ENCODE measurements at regions not wholly inside any gene's neighbourhood (a gene's known extent, or its start where the extent isn't known, plus 50 kb on each side); places are given as distances from the start of the nearest gene placed in this dataset.

DNA sequence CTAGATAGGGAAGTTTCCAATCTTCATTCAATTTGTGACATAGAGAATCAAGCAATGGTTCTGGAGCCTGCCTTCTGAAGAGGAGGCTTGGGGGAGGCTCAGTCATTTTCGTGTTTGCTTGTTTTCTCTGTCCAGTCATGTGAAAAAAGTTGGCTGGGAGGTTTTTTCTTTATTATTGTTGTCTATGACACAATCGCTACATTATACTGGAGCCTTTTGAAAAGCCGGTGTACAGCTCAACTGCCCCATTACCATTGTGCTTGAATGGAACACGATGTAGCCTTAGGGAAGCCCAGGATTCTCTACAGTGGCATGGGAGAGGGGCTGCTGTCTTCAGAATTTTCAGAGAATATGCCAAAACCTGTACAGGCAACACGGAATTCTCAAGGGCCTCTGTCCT lies 57.9 kb upstream of the NCAM1 start:
- TF ChIP-seq POLR2A (IDR thresholded peaks at IDR 0.05; ENCODE audit: low read length): no peak
- TF ChIP-seq GATA1 (IDR thresholded peaks at IDR 0.05; ENCODE audit: low read depth, low read length): no peak

All from erythroblast (primary cell).